H1 (cell line): ENCODE measurements at regions not wholly inside any gene's neighbourhood (a gene's known extent, or its start where the extent isn't known, plus 50 kb on each side); places are given as distances from the start of the nearest gene placed in this dataset.

Experiments
- CTCF ChIA-PET: fragments of 300-600 bp; sonication (Branson Sonifier 250); formaldehyde crosslinking; loops from one replicate; lab custom pipeline; 2021; ENCODE audit not compliant: partially characterized antibody; lab: Charles Lee
- POLR2A ChIA-PET: fragments of 300-600 bp; sonication (Branson Sonifier 250); formaldehyde crosslinking; loops from one replicate; lab custom pipeline; 2021; ENCODE audit warnings: inconsistent platforms; ENCODE audit not compliant: partially characterized antibody; lab: Charles Lee
- DNase-seq, 2 experiments: peaks; one replicate each; pipeline versions ENCODE4 v3.0.0 to v3.0.0-alpha.2; 2010 to 2022; ENCODE audit warnings: low spot score in 2 of 2, low read depth in 1 of 2, mixed read lengths in 1 of 2
- FAIRE-seq: peaks from 2 replicates; lab custom pipeline; 2011; peaks lifted over from hg19 to GRCh38; lab: Jason Lieb, UNC
- H2AFZ ChIP-seq: 2 replicates; pipeline ENCODE4 v1.8.1; 2012; ENCODE audit warnings: low read length, inconsistent platforms
- H2AK5ac ChIP-seq: 2 replicates; pipeline ENCODE4 v1.6.1; 2013; ENCODE audit warnings: low read depth, low read length
- H2BK120ac ChIP-seq: replicated peaks from 2 replicates; pipeline ENCODE3; 2013; ENCODE audit warnings: low read depth, low read length, inconsistent platforms
- H2BK12ac ChIP-seq: 2 replicates; pipeline ENCODE4 v1.6.1; 2013; ENCODE audit warnings: low read depth, low read length
- H2BK15ac ChIP-seq: 2 replicates; pipeline ENCODE4 v1.6.1; 2013; ENCODE audit warnings: low read length
- H2BK20ac ChIP-seq: 2 replicates; pipeline ENCODE4 v1.6.1; 2013; ENCODE audit warnings: low read length
- H2BK5ac ChIP-seq: 2 replicates; pipeline ENCODE4 v1.6.1; 2013; ENCODE audit warnings: low read depth, low read length
- H3K14ac ChIP-seq: 2 replicates; pipeline ENCODE4 v1.6.1; 2013; ENCODE audit warnings: inconsistent platforms; ENCODE audit not compliant: insufficient read length
- H3K18ac ChIP-seq: 2 replicates; pipeline ENCODE4 v1.6.1; 2013; ENCODE audit warnings: low read length; ENCODE audit errors: extremely low read depth
- H3K23ac ChIP-seq: 2 replicates; pipeline ENCODE4 v1.6.1; 2013; ENCODE audit warnings: inconsistent platforms; ENCODE audit not compliant: insufficient read length
- H3K23me2 ChIP-seq: 2 replicates; pipeline ENCODE4 v1.6.1; 2013; ENCODE audit warnings: low read depth, low read length
- H3K27ac ChIP-seq: 2 replicates; pipeline ENCODE4 v1.6.1; 2011; ENCODE audit warnings: low read depth, low read length, inconsistent platforms
- H3K27me3 ChIP-seq, 4 experiments: replicated peaks in 1 of 4; 1 replicate in 1 of 4; 2 replicates in 3 of 4; pipeline versions ENCODE4 v1.6.1 to v1.8.1; 2011 to 2013; ENCODE audit warnings: low read length in 3 of 4, mild to moderate bottlenecking in 3 of 4, inconsistent platforms in 2 of 4, mixed read lengths in 2 of 4, moderate library complexity in 1 of 4; ENCODE audit not compliant: control insufficient read depth in 3 of 4, insufficient read depth in 3 of 4; ENCODE audit errors: extremely low read depth in 1 of 4
- H3K36me3 ChIP-seq, 4 experiments: 2 replicates each; pipeline versions ENCODE4 v1.6.1 to v1.8.1; 2011 to 2013; ENCODE audit warnings: mild to moderate bottlenecking in 4 of 4, low read length in 3 of 4, moderate library complexity in 2 of 4, control low read depth in 1 of 4, inconsistent platforms in 1 of 4; ENCODE audit not compliant: insufficient read depth in 4 of 4, control insufficient read depth in 2 of 4
- H3K4ac ChIP-seq: replicated peaks from 2 replicates; pipeline ENCODE3; 2013; ENCODE audit warnings: low read length, low read depth, mixed read lengths, inconsistent platforms; ENCODE audit not compliant: insufficient read length
- H3K4me1 ChIP-seq, 4 experiments: replicated peaks in 1 of 4; 1 replicate in 1 of 4; 2 replicates in 3 of 4; pipeline versions ENCODE4 v1.6.1 to v1.8.1; 2011 to 2013; ENCODE audit warnings: low read length in 3 of 4, inconsistent platforms in 2 of 4, mixed read lengths in 1 of 4; ENCODE audit not compliant: insufficient read depth in 4 of 4, control insufficient read depth in 3 of 4
- H3K4me2 ChIP-seq, 2 experiments: 2 replicates each; pipeline versions ENCODE4 v1.6.1 to v1.8.1; 2011 to 2013; ENCODE audit warnings: low read depth in 2 of 2, low read length in 2 of 2, control low read depth in 1 of 2, inconsistent platforms in 1 of 2, mild to moderate bottlenecking in 1 of 2; ENCODE audit not compliant: insufficient read depth in 1 of 2
- H3K4me3 ChIP-seq, 4 experiments: fragments of 200-600, 300-600 bp in 1 of 4; sonication (generic), shearing (Covaris generic), sonication (Bioruptor Twin) in 1 of 4; 2 replicates each; pipeline versions ENCODE4 v1.5.1 to v1.8.1; 2011 to 2016; ENCODE audit warnings: low read length in 4 of 4, low read depth in 3 of 4, control low read depth in 2 of 4, inconsistent platforms in 2 of 4, mild to moderate bottlenecking in 2 of 4, mixed read lengths in 1 of 4, moderate library complexity in 1 of 4; ENCODE audit not compliant: insufficient read depth in 2 of 4; ENCODE audit errors: extremely low read depth in 1 of 4
- H3K56ac ChIP-seq: replicated peaks from 2 replicates; pipeline ENCODE3; 2013; ENCODE audit warnings: low read depth, mild to moderate bottlenecking, mixed read lengths, low read length, inconsistent platforms; ENCODE audit not compliant: insufficient read length
- H3K79me1 ChIP-seq: 2 replicates; pipeline ENCODE4 v1.6.1; 2013; ENCODE audit warnings: low read depth, low read length, control low read depth
- H3K79me2 ChIP-seq, 2 experiments: 2 replicates each; pipeline versions ENCODE4 v1.6.1 to v1.8.1; 2012 to 2013; ENCODE audit warnings: low read length in 2 of 2, mild to moderate bottlenecking in 2 of 2, inconsistent platforms in 1 of 2; ENCODE audit not compliant: insufficient read depth in 2 of 2, control insufficient read depth in 1 of 2
- H3K9ac ChIP-seq, 4 experiments: replicated peaks in 1 of 4; 1 replicate in 1 of 4; 2 replicates in 3 of 4; pipeline versions ENCODE4 v1.6.1 to v1.8.1; 2011 to 2013; ENCODE audit warnings: low read depth in 3 of 4, low read length in 3 of 4, control low read depth in 2 of 4, mild to moderate bottlenecking in 2 of 4, moderate library complexity in 2 of 4, inconsistent platforms in 1 of 4; ENCODE audit errors: extremely low read depth in 1 of 4
- H3K9me3 ChIP-seq, 2 experiments: 2 replicates each; pipeline versions ENCODE4 v1.6.1 to v1.8.1; 2012 to 2013; ENCODE audit warnings: mild to moderate bottlenecking in 2 of 2, moderate library complexity in 2 of 2, control low read depth in 1 of 2, inconsistent platforms in 1 of 2, low read depth in 1 of 2, low read length in 1 of 2, mixed read lengths in 1 of 2; ENCODE audit not compliant: insufficient read depth in 2 of 2
- H4K20me1 ChIP-seq, 2 experiments: replicated peaks in 1 of 2; 2 replicates each; pipeline versions ENCODE3 to v1.8.1; 2011 to 2013; ENCODE audit warnings: inconsistent platforms in 2 of 2, low read length in 2 of 2, mild to moderate bottlenecking in 1 of 2; ENCODE audit not compliant: insufficient read depth in 2 of 2, control insufficient read depth in 1 of 2
- H4K5ac ChIP-seq: 2 replicates; pipeline ENCODE4 v1.6.1; 2013; ENCODE audit warnings: low read length, low read depth, mixed read lengths, inconsistent platforms; ENCODE audit not compliant: insufficient read length
- H4K8ac ChIP-seq: 2 replicates; pipeline ENCODE4 v1.8.0; 2013; ENCODE audit warnings: mild to moderate bottlenecking, moderate library complexity, low read length, inconsistent platforms; ENCODE audit not compliant: insufficient read depth; ENCODE audit errors: extremely low read depth
- H4K91ac ChIP-seq: replicated peaks from 2 replicates; pipeline ENCODE3; 2013; ENCODE audit warnings: low read length, mixed read lengths, inconsistent platforms; ENCODE audit not compliant: insufficient read length
- CREB1 ChIP-seq: IDR thresholded peaks from 2 replicates; pipeline ENCODE4 v1.6.1; 2012; ENCODE audit warnings: inconsistent platforms
- EP300 ChIP-seq, 2 experiments: IDR thresholded peaks; 1 replicate in 1 of 2; 2 replicates in 1 of 2; pipeline ENCODE4 v1.6.1; 2011 to 2012; ENCODE audit warnings: low read depth in 2 of 2, low read length in 2 of 2, mild to moderate bottlenecking in 2 of 2, borderline replicate concordance in 1 of 2, inconsistent platforms in 1 of 2, moderate library complexity in 1 of 2
- FOSL1 ChIP-seq: IDR thresholded peaks from 2 replicates; pipeline ENCODE4 v1.6.1; 2011; ENCODE audit warnings: mild to moderate bottlenecking, low read depth, low read length, moderate library complexity; ENCODE audit not compliant: insufficient read depth
- POU5F1 ChIP-seq: IDR thresholded peaks from 2 replicates; pipeline ENCODE4 v1.6.1; 2011; ENCODE audit warnings: low read depth, mild to moderate bottlenecking, low read length, moderate library complexity
- SP1 ChIP-seq: IDR thresholded peaks from 2 replicates; pipeline ENCODE4 v1.6.1; 2011; ENCODE audit warnings: low read depth, low read length
- SP4 ChIP-seq: IDR thresholded peaks from 2 replicates; pipeline ENCODE4 v1.6.1; 2012; ENCODE audit warnings: low read length, inconsistent platforms
- whole genome bisulfite sequencing, 2 experiments: shearing (Covaris generic) in 1 of 2; methylation state at CpG; one replicate each; pipeline versions ENCODE4 v1.1.6 to v1.1.7; 2013 to 2015; ENCODE audit warnings: low lambda C conversion rate in 2 of 2, mixed read lengths in 2 of 2, inconsistent platforms in 1 of 2, low coverage in 1 of 2, missing lambda C conversion rate in 1 of 2; ENCODE audit not compliant: insufficient replicate concordance in 2 of 2, insufficient coverage in 1 of 2, insufficient read length in 1 of 2; ENCODE audit errors: extremely low coverage in 1 of 2, missing lambda C conversion rate in 1 of 2; 5-methylcytosine and 5-hydroxymethylcytosine counted together
- TF ChIP-seq, protein P1 (sequence below), 3 experiments: IDR thresholded peaks; 1 replicate in 2 of 3; 2 replicates in 1 of 3; pipeline versions ENCODE4 v1.5.1 to v1.6.1; 2011; ENCODE audit warnings: low read length in 3 of 3, mild to moderate bottlenecking in 3 of 3, inconsistent platforms in 2 of 3, low read depth in 1 of 3, moderate library complexity in 1 of 3; ENCODE audit not compliant: insufficient read depth in 1 of 3; ENCODE audit errors: control extremely low read depth in 1 of 3
- TF ChIP-seq, protein P2 (sequence below): IDR thresholded peaks from 2 replicates; pipeline ENCODE4 v1.6.1; 2011; ENCODE audit warnings: low read depth, mild to moderate bottlenecking, low read length; ENCODE audit not compliant: insufficient read depth
- TF ChIP-seq, protein P3 (sequence below): IDR thresholded peaks from 2 replicates; pipeline ENCODE4 v1.6.1; 2011; ENCODE audit warnings: low read length, improper control_type of control experiment

DNA sequence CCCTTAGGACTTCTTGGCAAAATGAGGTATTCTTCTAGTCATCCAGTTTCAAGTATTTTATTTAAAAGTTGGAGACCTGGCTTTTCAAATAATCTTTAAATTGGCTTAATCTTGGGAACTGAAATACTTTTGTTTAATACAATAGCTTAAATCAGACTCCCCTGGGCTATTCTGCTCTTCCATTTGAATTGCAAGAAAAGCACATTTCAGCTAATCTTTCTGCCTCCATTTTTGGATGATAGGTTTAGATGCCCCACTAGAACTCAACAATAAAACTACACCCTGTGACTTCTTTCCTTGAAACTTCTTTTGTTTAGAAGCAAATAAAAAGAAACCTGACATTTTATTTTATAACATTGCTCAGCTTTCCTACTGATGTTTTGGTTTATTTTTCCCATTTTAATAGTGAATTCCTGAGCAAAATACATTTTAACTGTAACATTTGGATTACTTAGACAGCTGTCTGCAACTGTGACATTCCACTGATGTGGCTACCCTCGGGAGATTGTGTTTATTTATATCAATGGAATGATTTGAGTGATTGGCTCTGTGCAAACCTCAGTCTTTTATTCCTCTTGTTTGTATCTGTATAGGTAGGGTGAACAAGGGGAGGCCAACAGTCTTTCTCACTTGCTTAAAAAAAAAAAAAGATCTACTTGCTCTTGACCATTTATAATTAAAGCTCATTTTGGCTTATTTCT, 1045.8 kb upstream of the CNTN5 start:
- Histone ChIP-seq H3K79me1 (no peaks in the 10 kb centered on the region), H3K4me3 (no peak overlapping the region), H4K8ac (no peak overlapping the region), H2BK12ac (no peak overlapping the region), H3K27me3 (no peaks in the 10 kb centered on the region), H3K79me2 (no peaks in the 10 kb centered on the region), H3K18ac (no peak overlapping the region), H4K91ac (no peak overlapping the region), H3K4me2 (no peak overlapping the region), H3K23me2 (no peaks in the 10 kb centered on the region), H3K9ac (no peak overlapping the region), H2BK5ac (no peak overlapping the region), H3K56ac (no peak overlapping the region), H3K23ac (no peak overlapping the region), H4K20me1 (no peaks in the 10 kb centered on the region), H2AK5ac (no peak overlapping the region), H3K14ac (no peak overlapping the region), H3K9me3 (no peaks in the 10 kb centered on the region), H3K4me1 (peaks cover 0 to 3% (median 1%) of the 10 kb centered on the region in 4 experiments; a peak in 3 of 7 replicates), H3K27ac (no peak overlapping the region), H4K5ac (no peak overlapping the region), H2BK15ac (no peak overlapping the region), H3K4ac (no peak overlapping the region), H2BK120ac (no peak overlapping the region), H2AFZ (no peak overlapping the region), H3K36me3 (no peaks in the 10 kb centered on the region), H2BK20ac (no peak overlapping the region)
- ChIA-PET POLR2A (interaction anchor here (0.6 kb wide), 1 partner anchor 79 kb away, joined by 3 read pairs; no protein-coding TSS in a partner anchor), CTCF (interaction anchor here (0.6 kb wide), 1 partner anchor 58 kb away, joined by 5 read pairs; no protein-coding TSS in a partner anchor)
- DNase-seq = no peak
- WGBS, 2 experiments = 90% methylated on average over 1 of the region's 1 CpG; no CpG with 5 or more reads in 1 of the 2 experiments
- FAIRE-seq = no peak
- no peak for TF ChIP-seq FOSL1
- no peak for TF ChIP-seq CREB1
- TF ChIP-seq EP300 (IDR thresholded peaks at IDR 0.05; ENCODE audit: borderline replicate concordance in 1 of 2, low read depth in 2 of 2, low read length in 2 of 2) = no peak
- TF ChIP-seq, protein P1, sequence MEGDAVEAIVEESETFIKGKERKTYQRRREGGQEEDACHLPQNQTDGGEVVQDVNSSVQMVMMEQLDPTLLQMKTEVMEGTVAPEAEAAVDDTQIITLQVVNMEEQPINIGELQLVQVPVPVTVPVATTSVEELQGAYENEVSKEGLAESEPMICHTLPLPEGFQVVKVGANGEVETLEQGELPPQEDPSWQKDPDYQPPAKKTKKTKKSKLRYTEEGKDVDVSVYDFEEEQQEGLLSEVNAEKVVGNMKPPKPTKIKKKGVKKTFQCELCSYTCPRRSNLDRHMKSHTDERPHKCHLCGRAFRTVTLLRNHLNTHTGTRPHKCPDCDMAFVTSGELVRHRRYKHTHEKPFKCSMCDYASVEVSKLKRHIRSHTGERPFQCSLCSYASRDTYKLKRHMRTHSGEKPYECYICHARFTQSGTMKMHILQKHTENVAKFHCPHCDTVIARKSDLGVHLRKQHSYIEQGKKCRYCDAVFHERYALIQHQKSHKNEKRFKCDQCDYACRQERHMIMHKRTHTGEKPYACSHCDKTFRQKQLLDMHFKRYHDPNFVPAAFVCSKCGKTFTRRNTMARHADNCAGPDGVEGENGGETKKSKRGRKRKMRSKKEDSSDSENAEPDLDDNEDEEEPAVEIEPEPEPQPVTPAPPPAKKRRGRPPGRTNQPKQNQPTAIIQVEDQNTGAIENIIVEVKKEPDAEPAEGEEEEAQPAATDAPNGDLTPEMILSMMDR (IDR thresholded peaks at IDR 0.05; ENCODE audit: control extremely low read depth in 1 of 3, insufficient read depth in 1 of 3, low read depth in 1 of 3, low read length in 3 of 3) = no peak
- TF ChIP-seq, protein P2, sequence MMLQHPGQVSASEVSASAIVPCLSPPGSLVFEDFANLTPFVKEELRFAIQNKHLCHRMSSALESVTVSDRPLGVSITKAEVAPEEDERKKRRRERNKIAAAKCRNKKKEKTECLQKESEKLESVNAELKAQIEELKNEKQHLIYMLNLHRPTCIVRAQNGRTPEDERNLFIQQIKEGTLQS = no peak
- TF ChIP-seq SP1 = no peak
- TF ChIP-seq SP4 = no peak
- no peak for TF ChIP-seq POU5F1
- TF ChIP-seq, protein P3, sequence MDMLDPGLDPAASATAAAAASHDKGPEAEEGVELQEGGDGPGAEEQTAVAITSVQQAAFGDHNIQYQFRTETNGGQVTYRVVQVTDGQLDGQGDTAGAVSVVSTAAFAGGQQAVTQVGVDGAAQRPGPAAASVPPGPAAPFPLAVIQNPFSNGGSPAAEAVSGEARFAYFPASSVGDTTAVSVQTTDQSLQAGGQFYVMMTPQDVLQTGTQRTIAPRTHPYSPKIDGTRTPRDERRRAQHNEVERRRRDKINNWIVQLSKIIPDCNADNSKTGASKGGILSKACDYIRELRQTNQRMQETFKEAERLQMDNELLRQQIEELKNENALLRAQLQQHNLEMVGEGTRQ = no peak
